WTC11 (cell line): ENCODE measurements at regions not wholly inside any gene's neighbourhood (a gene's known extent, or its start where the extent isn't known, plus 50 kb on each side); places are given as distances from the start of the nearest gene placed in this dataset.

Experiments
- ATAC-seq: fragments of 200-7000 bp; cut with Tn5 transposase; 2 replicates; pipeline ENCODE4 v1.10.0; 2021; ENCODE audit warnings: mild to moderate bottlenecking, moderate library complexity
- CTCF ChIA-PET: fragments of 300-600 bp; sonication (Branson Sonifier 250); formaldehyde crosslinking; loops from one replicate; lab custom pipeline; 2021; ENCODE audit warnings: antibody characterized with exemption; lab: Charles Lee
- POLR2A ChIA-PET: fragments of 350-600 bp; sonication (Branson Sonifier 250); formaldehyde crosslinking; loops from one replicate; lab custom pipeline; 2021; ENCODE audit warnings: antibody characterized with exemption; lab: Charles Lee
- DNase-seq: peaks from one replicate; pipeline ENCODE4 v3.0.0; 2021; ENCODE audit warnings: low spot score
- H3K27ac Mint-ChIP-seq: 2 replicates; pipeline ENCODE4 v1.8.0; 2021; ENCODE audit warnings: mixed read lengths
- H3K27me3 Mint-ChIP-seq: 2 replicates; pipeline ENCODE4 v1.8.0; 2021; ENCODE audit warnings: low read depth, mild to moderate bottlenecking, moderate library complexity, mixed read lengths
- H3K36me3 Mint-ChIP-seq: 2 replicates; pipeline ENCODE4 v1.8.0; 2021; ENCODE audit warnings: mixed read lengths
- H3K4me1 Mint-ChIP-seq: 2 replicates; pipeline ENCODE4 v1.8.0; 2022; ENCODE audit warnings: mixed read lengths
- H3K4me3 Mint-ChIP-seq: 2 replicates; pipeline ENCODE4 v1.8.0; 2021; ENCODE audit warnings: mild to moderate bottlenecking, moderate library complexity, mixed read lengths
- H3K9me3 Mint-ChIP-seq: 2 replicates; pipeline ENCODE4 v1.8.0; 2021; ENCODE audit warnings: mixed read lengths
- FOXK1 ChIP-seq: sonication (generic); formaldehyde crosslinking; IDR thresholded peaks from 2 replicates; pipeline ENCODE4 v1.8.0; 2022; ENCODE audit warnings: mild to moderate bottlenecking, moderate library complexity, missing genetic modification reagents
- GRHL2 ChIP-seq: fragments of 250-450 bp; sonication (Bioruptor Pico); IDR thresholded peaks from 2 replicates; pipeline ENCODE4 v1.8.0; 2022; ENCODE audit warnings: mild to moderate bottlenecking, moderate library complexity; ENCODE audit not compliant: insufficient replicate concordance, severe bottlenecking
- HMGA2 ChIP-seq: fragments of 250-450 bp; sonication (Bioruptor Pico); IDR thresholded peaks from 2 replicates; pipeline ENCODE4 v1.4.0; 2021; ENCODE audit warnings: mild to moderate bottlenecking, moderate library complexity
- JAZF1 ChIP-seq: fragments of 250-450 bp; sonication (Bioruptor Pico); IDR thresholded peaks from 2 replicates; pipeline ENCODE4 v1.9.0; 2021; ENCODE audit warnings: moderate library complexity, mild to moderate bottlenecking, inconsistent platforms
- MXD4 ChIP-seq: fragments of 250-450 bp; sonication (Bioruptor Pico); IDR thresholded peaks from 2 replicates; pipeline ENCODE4 v1.8.0; 2021; ENCODE audit warnings: mild to moderate bottlenecking, moderate library complexity, borderline replicate concordance
- NR3C1 ChIP-seq: sonication (generic); formaldehyde crosslinking; conservative IDR thresholded peaks from 2 replicates; pipeline ENCODE4 v1.8.1; 2023; ENCODE audit warnings: low read depth, mild to moderate bottlenecking, missing genetic modification reagents
- PRRX2 ChIP-seq: fragments of 250-450 bp; sonication (Bioruptor Pico); IDR thresholded peaks from 2 replicates; pipeline ENCODE4 v1.8.0; 2021; ENCODE audit warnings: mild to moderate bottlenecking
- SMAD3 ChIP-seq: sonication (generic); formaldehyde crosslinking; IDR thresholded peaks from 2 replicates; pipeline ENCODE4 v1.8.0; 2022; ENCODE audit warnings: missing genetic modification reagents, mild to moderate bottlenecking, borderline replicate concordance
- ZBTB21 ChIP-seq: sonication (generic); formaldehyde crosslinking; IDR thresholded peaks from 2 replicates; pipeline ENCODE4 v1.8.1; 2023; ENCODE audit warnings: mild to moderate bottlenecking, missing genetic modification reagents, borderline replicate concordance
- ZNF423 ChIP-seq: fragments of 250-450 bp; sonication (Bioruptor Pico); IDR thresholded peaks from 2 replicates; pipeline ENCODE4 v2.1.2; 2022; ENCODE audit warnings: mild to moderate bottlenecking, moderate library complexity
- TF ChIP-seq, protein P1 (sequence below): sonication (generic); formaldehyde crosslinking; IDR thresholded peaks from 2 replicates; pipeline ENCODE4 v1.8.1; 2022; ENCODE audit warnings: missing genetic modification reagents, borderline replicate concordance
- TF ChIP-seq, protein P2 (sequence below): sonication (generic); formaldehyde crosslinking; IDR thresholded peaks from 2 replicates; pipeline ENCODE4 v1.8.0; 2023; ENCODE audit warnings: missing genetic modification reagents, mild to moderate bottlenecking, borderline replicate concordance
- TF ChIP-seq, protein P3 (sequence below): fragments of 250-450 bp; sonication (Bioruptor Pico); IDR thresholded peaks from 2 replicates; pipeline ENCODE4 v1.9.0; 2021; ENCODE audit warnings: mild to moderate bottlenecking
- TF ChIP-seq, protein P4 (sequence below): sonication (generic); formaldehyde crosslinking; IDR thresholded peaks from 2 replicates; pipeline ENCODE4 v1.8.1; 2022; ENCODE audit warnings: mild to moderate bottlenecking, moderate library complexity, missing genetic modification reagents
- TF ChIP-seq, protein P5 (sequence below): sonication (generic); formaldehyde crosslinking; IDR thresholded peaks from 2 replicates; pipeline ENCODE4 v1.8.0; 2022; ENCODE audit warnings: mild to moderate bottlenecking, missing genetic modification reagents

DNA sequence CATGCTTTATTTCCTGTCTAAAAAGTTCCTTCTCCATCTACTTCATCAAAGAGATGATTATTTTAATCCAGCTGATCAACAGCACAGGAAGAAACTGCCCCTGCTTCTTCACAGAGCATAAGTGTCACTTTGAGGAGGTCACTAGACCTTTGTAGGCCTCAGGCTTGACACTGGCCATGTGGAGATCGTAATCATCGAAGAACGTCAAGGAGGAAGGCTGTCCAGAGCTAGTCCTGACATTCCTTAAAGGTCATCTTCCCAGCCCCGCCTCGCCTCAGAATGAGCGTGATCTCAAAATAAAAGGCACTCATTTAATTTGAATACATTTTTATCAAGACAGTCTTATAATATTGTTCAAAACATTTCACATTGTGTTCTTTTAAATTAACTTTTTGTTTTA is 445.7 kb upstream of the CDH4 start:
- H3K4me3 Mint-ChIP-seq = no peak overlapping the region
- no peak overlapping the region for H3K27ac Mint-ChIP-seq
- POLR2A ChIA-PET = no interaction called here

DNA sequence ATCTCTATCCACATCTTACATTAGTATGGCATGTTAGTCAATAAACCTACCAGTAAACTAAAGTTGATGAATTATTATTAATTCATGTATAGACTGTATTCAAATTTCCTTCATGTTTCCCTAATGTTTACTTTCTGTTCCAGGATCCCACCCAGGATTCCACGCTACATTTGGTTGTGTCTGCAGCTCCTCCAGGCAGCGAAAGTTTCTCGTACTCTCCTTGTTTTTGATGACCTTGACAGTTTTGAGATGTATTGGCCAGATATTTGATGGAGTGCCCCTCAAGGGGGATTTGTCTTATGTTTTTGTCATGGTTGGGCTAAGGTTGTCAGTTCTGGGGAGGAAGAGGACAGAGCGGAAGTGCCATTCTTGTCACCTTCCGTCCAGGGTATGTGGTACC is 445.2 kb upstream of the CDH4 start:
- no peak overlapping the region for H3K27ac Mint-ChIP-seq
- H3K4me1 Mint-ChIP-seq = peaks cover 25% of the 10 kb centered on the region
- CTCF ChIA-PET = no interaction called here
- POLR2A ChIA-PET = no interaction called here
- H3K36me3 Mint-ChIP-seq = peaks cover 25% of the 10 kb centered on the region
- no peak for ATAC-seq
- peaks cover 39% of the 10 kb centered on the region for H3K27me3 Mint-ChIP-seq
- TF ChIP-seq PRRX2 (CRISPR knock-in tag) = no peak
- TF ChIP-seq, protein P1, sequence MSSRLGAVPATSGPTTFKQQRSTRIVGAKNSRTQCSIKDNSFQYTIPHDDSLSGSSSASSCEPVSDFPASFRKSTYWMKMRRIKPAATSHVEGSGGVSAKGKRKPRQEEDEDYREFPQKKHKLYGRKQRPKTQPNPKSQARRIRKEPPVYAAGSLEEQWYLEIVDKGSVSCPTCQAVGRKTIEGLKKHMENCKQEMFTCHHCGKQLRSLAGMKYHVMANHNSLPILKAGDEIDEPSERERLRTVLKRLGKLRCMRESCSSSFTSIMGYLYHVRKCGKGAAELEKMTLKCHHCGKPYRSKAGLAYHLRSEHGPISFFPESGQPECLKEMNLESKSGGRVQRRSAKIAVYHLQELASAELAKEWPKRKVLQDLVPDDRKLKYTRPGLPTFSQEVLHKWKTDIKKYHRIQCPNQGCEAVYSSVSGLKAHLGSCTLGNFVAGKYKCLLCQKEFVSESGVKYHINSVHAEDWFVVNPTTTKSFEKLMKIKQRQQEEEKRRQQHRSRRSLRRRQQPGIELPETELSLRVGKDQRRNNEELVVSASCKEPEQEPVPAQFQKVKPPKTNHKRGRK (CRISPR knock-in tag) = no peak
- no peak for TF ChIP-seq NR3C1 (CRISPR knock-in tag)
- no peak for TF ChIP-seq MXD4
- no peak for TF ChIP-seq GRHL2
- TF ChIP-seq JAZF1 (CRISPR knock-in tag) = no peak
- no peak for TF ChIP-seq HMGA2 (CRISPR knock-in tag)
- TF ChIP-seq, protein P2, sequence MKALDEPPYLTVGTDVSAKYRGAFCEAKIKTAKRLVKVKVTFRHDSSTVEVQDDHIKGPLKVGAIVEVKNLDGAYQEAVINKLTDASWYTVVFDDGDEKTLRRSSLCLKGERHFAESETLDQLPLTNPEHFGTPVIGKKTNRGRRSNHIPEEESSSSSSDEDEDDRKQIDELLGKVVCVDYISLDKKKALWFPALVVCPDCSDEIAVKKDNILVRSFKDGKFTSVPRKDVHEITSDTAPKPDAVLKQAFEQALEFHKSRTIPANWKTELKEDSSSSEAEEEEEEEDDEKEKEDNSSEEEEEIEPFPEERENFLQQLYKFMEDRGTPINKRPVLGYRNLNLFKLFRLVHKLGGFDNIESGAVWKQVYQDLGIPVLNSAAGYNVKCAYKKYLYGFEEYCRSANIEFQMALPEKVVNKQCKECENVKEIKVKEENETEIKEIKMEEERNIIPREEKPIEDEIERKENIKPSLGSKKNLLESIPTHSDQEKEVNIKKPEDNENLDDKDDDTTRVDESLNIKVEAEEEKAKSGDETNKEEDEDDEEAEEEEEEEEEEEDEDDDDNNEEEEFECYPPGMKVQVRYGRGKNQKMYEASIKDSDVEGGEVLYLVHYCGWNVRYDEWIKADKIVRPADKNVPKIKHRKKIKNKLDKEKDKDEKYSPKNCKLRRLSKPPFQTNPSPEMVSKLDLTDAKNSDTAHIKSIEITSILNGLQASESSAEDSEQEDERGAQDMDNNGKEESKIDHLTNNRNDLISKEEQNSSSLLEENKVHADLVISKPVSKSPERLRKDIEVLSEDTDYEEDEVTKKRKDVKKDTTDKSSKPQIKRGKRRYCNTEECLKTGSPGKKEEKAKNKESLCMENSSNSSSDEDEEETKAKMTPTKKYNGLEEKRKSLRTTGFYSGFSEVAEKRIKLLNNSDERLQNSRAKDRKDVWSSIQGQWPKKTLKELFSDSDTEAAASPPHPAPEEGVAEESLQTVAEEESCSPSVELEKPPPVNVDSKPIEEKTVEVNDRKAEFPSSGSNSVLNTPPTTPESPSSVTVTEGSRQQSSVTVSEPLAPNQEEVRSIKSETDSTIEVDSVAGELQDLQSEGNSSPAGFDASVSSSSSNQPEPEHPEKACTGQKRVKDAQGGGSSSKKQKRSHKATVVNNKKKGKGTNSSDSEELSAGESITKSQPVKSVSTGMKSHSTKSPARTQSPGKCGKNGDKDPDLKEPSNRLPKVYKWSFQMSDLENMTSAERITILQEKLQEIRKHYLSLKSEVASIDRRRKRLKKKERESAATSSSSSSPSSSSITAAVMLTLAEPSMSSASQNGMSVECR (CRISPR knock-in tag) = no peak
- no peak for TF ChIP-seq ZNF423 (CRISPR knock-in tag)
- no peak for TF ChIP-seq SMAD3 (CRISPR knock-in tag)
- no peak for TF ChIP-seq ZBTB21 (CRISPR knock-in tag)
- DNase-seq = no peak
- no peak overlapping the region for H3K4me3 Mint-ChIP-seq
- peaks cover 49% of the 10 kb centered on the region for H3K9me3 Mint-ChIP-seq

More for the DNA sequence above, 445.7 kb upstream of the CDH4 start:
- CTCF ChIA-PET = no interaction called here
- no peak for DNase-seq
- peaks cover 39% of the 10 kb centered on the region for H3K27me3 Mint-ChIP-seq
- ATAC-seq = no peak
- TF ChIP-seq, protein P3, sequence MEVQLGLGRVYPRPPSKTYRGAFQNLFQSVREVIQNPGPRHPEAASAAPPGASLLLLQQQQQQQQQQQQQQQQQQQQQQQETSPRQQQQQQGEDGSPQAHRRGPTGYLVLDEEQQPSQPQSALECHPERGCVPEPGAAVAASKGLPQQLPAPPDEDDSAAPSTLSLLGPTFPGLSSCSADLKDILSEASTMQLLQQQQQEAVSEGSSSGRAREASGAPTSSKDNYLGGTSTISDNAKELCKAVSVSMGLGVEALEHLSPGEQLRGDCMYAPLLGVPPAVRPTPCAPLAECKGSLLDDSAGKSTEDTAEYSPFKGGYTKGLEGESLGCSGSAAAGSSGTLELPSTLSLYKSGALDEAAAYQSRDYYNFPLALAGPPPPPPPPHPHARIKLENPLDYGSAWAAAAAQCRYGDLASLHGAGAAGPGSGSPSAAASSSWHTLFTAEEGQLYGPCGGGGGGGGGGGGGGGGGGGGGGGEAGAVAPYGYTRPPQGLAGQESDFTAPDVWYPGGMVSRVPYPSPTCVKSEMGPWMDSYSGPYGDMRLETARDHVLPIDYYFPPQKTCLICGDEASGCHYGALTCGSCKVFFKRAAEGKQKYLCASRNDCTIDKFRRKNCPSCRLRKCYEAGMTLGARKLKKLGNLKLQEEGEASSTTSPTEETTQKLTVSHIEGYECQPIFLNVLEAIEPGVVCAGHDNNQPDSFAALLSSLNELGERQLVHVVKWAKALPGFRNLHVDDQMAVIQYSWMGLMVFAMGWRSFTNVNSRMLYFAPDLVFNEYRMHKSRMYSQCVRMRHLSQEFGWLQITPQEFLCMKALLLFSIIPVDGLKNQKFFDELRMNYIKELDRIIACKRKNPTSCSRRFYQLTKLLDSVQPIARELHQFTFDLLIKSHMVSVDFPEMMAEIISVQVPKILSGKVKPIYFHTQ = no peak
- TF ChIP-seq, protein P4, sequence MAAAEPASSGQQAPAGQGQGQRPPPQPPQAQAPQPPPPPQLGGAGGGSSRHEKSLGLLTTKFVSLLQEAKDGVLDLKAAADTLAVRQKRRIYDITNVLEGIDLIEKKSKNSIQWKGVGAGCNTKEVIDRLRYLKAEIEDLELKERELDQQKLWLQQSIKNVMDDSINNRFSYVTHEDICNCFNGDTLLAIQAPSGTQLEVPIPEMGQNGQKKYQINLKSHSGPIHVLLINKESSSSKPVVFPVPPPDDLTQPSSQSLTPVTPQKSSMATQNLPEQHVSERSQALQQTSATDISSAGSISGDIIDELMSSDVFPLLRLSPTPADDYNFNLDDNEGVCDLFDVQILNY (CRISPR knock-in tag) = no peak
- TF ChIP-seq, protein P5, sequence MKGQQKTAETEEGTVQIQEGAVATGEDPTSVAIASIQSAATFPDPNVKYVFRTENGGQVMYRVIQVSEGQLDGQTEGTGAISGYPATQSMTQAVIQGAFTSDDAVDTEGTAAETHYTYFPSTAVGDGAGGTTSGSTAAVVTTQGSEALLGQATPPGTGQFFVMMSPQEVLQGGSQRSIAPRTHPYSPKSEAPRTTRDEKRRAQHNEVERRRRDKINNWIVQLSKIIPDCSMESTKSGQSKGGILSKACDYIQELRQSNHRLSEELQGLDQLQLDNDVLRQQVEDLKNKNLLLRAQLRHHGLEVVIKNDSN = no peak
- TF ChIP-seq FOXK1 (CRISPR knock-in tag) = no peak
- TF ChIP-seq, protein P1 (CRISPR knock-in tag) = no peak
- H3K9me3 Mint-ChIP-seq = peaks cover 49% of the 10 kb centered on the region
- peaks cover 25% of the 10 kb centered on the region for H3K4me1 Mint-ChIP-seq
- peaks cover 21% of the 10 kb centered on the region for H3K36me3 Mint-ChIP-seq
